ENCODE measurements at regions not wholly inside any gene's neighbourhood (a gene's known extent, or its start where the extent isn't known, plus 50 kb on each side); places are given as distances from the start of the nearest gene placed in this dataset.

GRCh38 chrX:25076941-25077500 is 61.3 kb upstream of the ARX start:
- WGBS (ENCODE audit: insufficient coverage, low coverage, low lambda C conversion rate, missing lambda C conversion rate): 38% methylated on average over 9 of the region's 9 CpGs
- no peaks in the 10 kb centered on the region for H3K9me3 ChIP-seq

GRCh38 chrX:25072247-25072646 is 56.5 kb upstream of the ARX start:
- Histone ChIP-seq H3K4me3 (no peak overlapping the region), H3K27me3 (no peaks in the 10 kb centered on the region), H3K36me3 (no peaks in the 10 kb centered on the region), H3K9me3 (no peaks in the 10 kb centered on the region), H3K4me1 (no peaks in the 10 kb centered on the region), H3K27ac (no peak overlapping the region)
- TF ChIP-seq POLR2A (IDR thresholded peaks at IDR 0.05) (no peak), CTCF (IDR thresholded peaks at IDR 0.05) (no peak)
- DNase-seq (no peak), ATAC-seq (no peak)
- intact Hi-C loops (cut with DNase I): no loop called here

More at GRCh38 chrX:25076941-25077500, 61.3 kb upstream of the ARX start:
- Histone ChIP-seq H3K27me3 (no peaks in the 10 kb centered on the region), H3K36me3 (no peaks in the 10 kb centered on the region), H3K4me1 (no peaks in the 10 kb centered on the region), H3K4me3 (no peak overlapping the region), H3K27ac (no peak overlapping the region)
- ATAC-seq (no peak), DNase-seq (no peak)
- intact Hi-C loops (cut with DNase I): no loop called here
- no peak for TF ChIP-seq CTCF (IDR thresholded peaks at IDR 0.05)
- no peak for TF ChIP-seq POLR2A (IDR thresholded peaks at IDR 0.05)

GRCh38 chrX:25070038-25070437 is 54.3 kb upstream of the ARX start:
- TF ChIP-seq POLR2A (IDR thresholded peaks at IDR 0.05) (no peak), CTCF (IDR thresholded peaks at IDR 0.05) (no peak)

GRCh38 chrX:25069209-25069608 is 53.4 kb upstream of the ARX start:
- Histone ChIP-seq H3K27me3 (no peaks in the 10 kb centered on the region), H3K27ac (no peak overlapping the region), H3K4me1 (no peaks in the 10 kb centered on the region), H3K4me3 (no peak overlapping the region), H3K36me3 (no peaks in the 10 kb centered on the region), H3K9me3 (no peaks in the 10 kb centered on the region)
- no peak for ATAC-seq
- DNase-seq: no peak
- TF ChIP-seq POLR2A (IDR thresholded peaks at IDR 0.05): no peak
- TF ChIP-seq CTCF (IDR thresholded peaks at IDR 0.05): no peak
- intact Hi-C loops (cut with DNase I): no loop called here
- 50% methylated on average over 2 of the region's 2 CpGs for WGBS (ENCODE audit: insufficient coverage, low coverage, low lambda C conversion rate, missing lambda C conversion rate)

More at GRCh38 chrX:25070038-25070437, 54.3 kb upstream of the ARX start:
- no peak overlapping the region for H3K4me3 ChIP-seq
- no peaks in the 10 kb centered on the region for H3K9me3 ChIP-seq
- no peak overlapping the region for H3K27ac ChIP-seq
- no peaks in the 10 kb centered on the region for H3K27me3 ChIP-seq
- intact Hi-C loops (cut with DNase I): no loop called here
- no peaks in the 10 kb centered on the region for H3K36me3 ChIP-seq
- DNase-seq: no peak
- WGBS (ENCODE audit: insufficient coverage, low coverage, low lambda C conversion rate, missing lambda C conversion rate): 33% methylated on average over 1 of the region's 1 CpG
- no peaks in the 10 kb centered on the region for H3K4me1 ChIP-seq
- ATAC-seq: no peak

GRCh38 chrX:25068340-25068739 is 52.6 kb upstream of the ARX start:
- no peak overlapping the region for H3K4me3 ChIP-seq
- WGBS (ENCODE audit: insufficient coverage, low coverage, low lambda C conversion rate, missing lambda C conversion rate): 63% methylated on average over 5 of the region's 5 CpGs
- no peaks in the 10 kb centered on the region for H3K9me3 ChIP-seq
- no peaks in the 10 kb centered on the region for H3K36me3 ChIP-seq
- no peak for DNase-seq
- ATAC-seq: no peak
- no peaks in the 10 kb centered on the region for H3K27me3 ChIP-seq
- TF ChIP-seq CTCF (IDR thresholded peaks at IDR 0.05) (no peak), POLR2A (IDR thresholded peaks at IDR 0.05) (no peak)
- no peak overlapping the region for H3K27ac ChIP-seq
- H3K4me1 ChIP-seq: no peaks in the 10 kb centered on the region
- intact Hi-C loops (cut with DNase I): no loop called here
